ENCODE measurements at regions not wholly inside any gene's neighbourhood (a gene's known extent, or its start where the extent isn't known, plus 50 kb on each side); places are given as distances from the start of the nearest gene placed in this dataset.

GRCh38 chr5:96072138-96072790, 110.6 kb upstream of the ELL2 start:
- DNase-seq = no peak

- no peak for DNase-seq
Observed at GRCh38 chr5:96070622-96071225, 109.1 kb upstream of the ELL2 start.

GRCh38 chr5:96067894-96068614, 106.4 kb upstream of the ELL2 start:
- peak in 1 of 3 donors; percentile 88 for DNase-seq

- peak in 1 of 3 donors; percentile 16 for DNase-seq
Observed at GRCh38 chr5:96067251-96067650, 105.6 kb upstream of the ELL2 start.

GRCh38 chr5:96066386-96066719, 104.7 kb upstream of the ELL2 start:
- DNase-seq = no peak

GRCh38 chr5:96065685-96066385, 104.2 kb upstream of the ELL2 start:
- no peak for DNase-seq

GRCh38 chr5:96064877-96065276, 103.2 kb upstream of the ELL2 start:
- DNase-seq = no peak

GRCh38 chr5:96062836-96063235, 101.2 kb upstream of the ELL2 start:
- DNase-seq = no peak

- no peak for DNase-seq
Observed at GRCh38 chr5:96058084-96058483, 96.4 kb upstream of the ELL2 start.

- no peak for DNase-seq
Observed at GRCh38 chr5:96054311-96055030, 92.8 kb upstream of the ELL2 start.

- DNase-seq = no peak
Observed at GRCh38 chr5:96053063-96053735, 91.5 kb upstream of the ELL2 start.

GRCh38 chr5:96052374-96052773, 90.7 kb upstream of the ELL2 start:
- no peak for DNase-seq

GRCh38 chr5:96051401-96051830, 89.8 kb upstream of the ELL2 start:
- no peak for DNase-seq

- DNase-seq = no peak
Observed at GRCh38 chr5:96050273-96050880, 88.7 kb upstream of the ELL2 start.

GRCh38 chr5:96049398-96050272, 88.0 kb upstream of the ELL2 start:
- DNase-seq = peak in 1 of 3 donors; percentile 64

- no peak for DNase-seq
Observed at GRCh38 chr5:96048763-96049162, 87.1 kb upstream of the ELL2 start.

GRCh38 chr5:96045888-96046287, 84.2 kb upstream of the ELL2 start:
- no peak for DNase-seq

GRCh38 chr5:96043446-96043845, 81.8 kb upstream of the ELL2 start:
- no peak for DNase-seq

- DNase-seq = no peak
Observed at GRCh38 chr5:96037128-96037527, 75.5 kb upstream of the ELL2 start.

- no peak for DNase-seq
Observed at GRCh38 chr5:96036301-96036700, 74.7 kb upstream of the ELL2 start.
